ENCODE measurements at regions not wholly inside any gene's neighbourhood (a gene's known extent, or its start where the extent isn't known, plus 50 kb on each side); places are given as distances from the start of the nearest gene placed in this dataset.
"Not testable (repeated sequence)": the region's sequence is repeated elsewhere in the genome, so short reads cannot be mapped to it uniquely, and the experiment has no call there.

DNA sequence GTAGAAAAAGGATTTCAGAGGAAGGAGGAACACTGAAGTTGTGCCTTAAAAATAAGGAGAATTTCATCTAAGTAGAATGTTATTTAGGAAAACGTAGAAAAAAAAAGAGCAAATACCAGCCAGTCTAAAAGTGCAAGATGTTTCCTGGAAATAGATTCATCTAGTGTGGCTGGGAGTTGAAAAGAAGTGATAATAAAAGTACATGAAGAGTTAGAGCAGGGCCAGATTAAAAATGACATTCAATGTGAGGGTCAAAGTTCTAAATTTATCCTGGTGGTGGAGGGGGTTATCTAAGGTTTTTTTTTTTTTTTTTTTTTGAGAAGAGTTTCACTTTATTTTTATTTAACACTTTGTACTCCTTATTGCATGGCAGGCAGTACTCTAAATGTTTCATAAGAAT lies 289.3 kb downstream of the MDFIC start:
- CTCF ChIA-PET, result no interaction called here
- H3K27ac Mint-ChIP-seq, result no peak overlapping the region
- no peaks in the 10 kb centered on the region for H3K27me3 Mint-ChIP-seq
- H3K36me3 Mint-ChIP-seq (ENCODE audit: low read depth), result peaks cover 5% of the 10 kb centered on the region
- POLR2A ChIA-PET, result no interaction called here
- H3K4me1 Mint-ChIP-seq, result peaks cover 3% of the 10 kb centered on the region
- H3K9me3 Mint-ChIP-seq, result peaks cover 9% of the 10 kb centered on the region
- H3K4me3 Mint-ChIP-seq, result no peak overlapping the region
- DNase-seq, result no peak

GRCh38 chr7:115210552-115210951 lies 288.7 kb downstream of the MDFIC start:
- Mint-ChIP-seq H3K9me3 (peaks cover 11% of the 10 kb centered on the region), H3K4me3 (no peak overlapping the region), H3K36me3 (ENCODE audit: low read depth) (peaks cover 5% of the 10 kb centered on the region), H3K27me3 (no peaks in the 10 kb centered on the region), H3K27ac (no peak overlapping the region), H3K4me1 (peaks cover 3% of the 10 kb centered on the region)
- DNase-seq, result no peak
- ChIA-PET CTCF (no interaction called here), POLR2A (no interaction called here)

GRCh38 chr7:115208710-115209560 lies 287.0 kb downstream of the MDFIC start:
- ChIA-PET CTCF (no interaction called here), POLR2A (no interaction called here)
- Mint-ChIP-seq H3K27ac (no peak overlapping the region), H3K4me3 (no peak overlapping the region), H3K4me1 (peaks cover 3% of the 10 kb centered on the region), H3K27me3 (no peaks in the 10 kb centered on the region), H3K36me3 (ENCODE audit: low read depth) (peaks cover 5% of the 10 kb centered on the region), H3K9me3 (peaks cover 14% of the 10 kb centered on the region)
- DNase-seq, result no peak

GRCh38 chr7:115206374-115206773 lies 284.5 kb downstream of the MDFIC start:
- H3K4me3 Mint-ChIP-seq; H3K27me3 Mint-ChIP-seq; H3K36me3 Mint-ChIP-seq (ENCODE audit: low read depth); CTCF ChIA-PET; POLR2A ChIA-PET; H3K27ac Mint-ChIP-seq; DNase-seq; H3K4me1 Mint-ChIP-seq: not testable (repeated sequence)
- H3K9me3 Mint-ChIP-seq, result peaks cover 14% of the 10 kb centered on the region

DNA sequence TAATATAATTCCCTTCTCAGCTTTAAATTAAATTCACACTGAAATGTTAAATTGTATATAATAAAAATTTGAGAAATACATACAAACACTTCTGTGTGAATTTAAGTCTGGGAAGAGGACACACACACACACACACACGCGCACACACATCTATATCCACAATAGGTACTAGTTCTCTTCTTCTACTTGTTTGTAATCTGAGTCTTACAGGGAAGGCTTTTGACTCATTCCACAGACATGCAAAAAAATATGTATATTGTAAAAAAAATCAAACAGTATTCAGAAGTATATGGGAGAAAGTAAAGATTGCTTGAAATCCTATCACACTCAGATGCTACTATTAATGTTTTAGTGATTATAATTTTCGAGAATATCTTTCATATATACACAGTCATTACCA lies 276.2 kb downstream of the MDFIC start:
- no peaks in the 10 kb centered on the region for H3K9me3 Mint-ChIP-seq
- ChIA-PET CTCF (no interaction called here), POLR2A (no interaction called here)
- H3K36me3 Mint-ChIP-seq (ENCODE audit: low read depth), result no peaks in the 10 kb centered on the region
- no peak overlapping the region for H3K27ac Mint-ChIP-seq
- H3K27me3 Mint-ChIP-seq, result no peaks in the 10 kb centered on the region
- no peaks in the 10 kb centered on the region for H3K4me1 Mint-ChIP-seq
- no peak overlapping the region for H3K4me3 Mint-ChIP-seq
- no peak for DNase-seq

- CTCF ChIA-PET, result no interaction called here
- DNase-seq, result no peak
- no peaks in the 10 kb centered on the region for H3K36me3 Mint-ChIP-seq (ENCODE audit: low read depth)
- POLR2A ChIA-PET, result no interaction called here
- H3K9me3 Mint-ChIP-seq, result no peaks in the 10 kb centered on the region
- H3K4me1 Mint-ChIP-seq, result no peaks in the 10 kb centered on the region
- H3K27me3 Mint-ChIP-seq, result no peaks in the 10 kb centered on the region
- H3K27ac Mint-ChIP-seq, result no peak overlapping the region
- H3K4me3 Mint-ChIP-seq, result no peak overlapping the region
Observed at GRCh38 chr7:115195208-115195607, 273.3 kb downstream of the MDFIC start.

DNA sequence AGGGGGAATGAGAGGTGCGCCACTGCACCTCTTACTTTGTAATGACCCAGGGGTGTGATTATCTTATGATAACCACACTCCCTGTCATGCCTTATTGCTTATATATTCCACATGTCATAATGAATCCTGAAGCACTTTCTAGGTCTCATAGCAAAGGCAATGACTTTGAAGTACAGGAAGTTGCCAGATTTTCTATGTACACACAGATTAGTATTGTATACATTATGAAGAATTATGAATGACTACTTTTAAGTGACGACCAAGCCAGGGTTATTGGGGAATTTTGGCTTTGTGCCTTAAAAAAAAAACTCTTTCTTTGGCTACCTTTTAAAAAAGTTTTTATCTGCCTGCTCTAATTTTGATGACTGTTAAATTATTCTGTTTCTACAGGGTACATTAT lies 269.6 kb downstream of the MDFIC start:
- no peak overlapping the region for H3K4me3 Mint-ChIP-seq
- no peaks in the 10 kb centered on the region for H3K9me3 Mint-ChIP-seq
- H3K27ac Mint-ChIP-seq, result no peak overlapping the region
- H3K36me3 Mint-ChIP-seq (ENCODE audit: low read depth), result no peaks in the 10 kb centered on the region
- CTCF ChIA-PET, result no interaction called here
- no peaks in the 10 kb centered on the region for H3K4me1 Mint-ChIP-seq
- no peak for DNase-seq
- POLR2A ChIA-PET, result no interaction called here
- H3K27me3 Mint-ChIP-seq, result no peaks in the 10 kb centered on the region

GRCh38 chr7:115183431-115184057 lies 261.6 kb downstream of the MDFIC start:
- DNase-seq, result no peak
- no peaks in the 10 kb centered on the region for H3K9me3 Mint-ChIP-seq
- H3K27ac Mint-ChIP-seq, result no peak overlapping the region
- peaks cover 14% of the 10 kb centered on the region for H3K4me1 Mint-ChIP-seq
- ChIA-PET POLR2A (no interaction called here), CTCF (no interaction called here)
- no peaks in the 10 kb centered on the region for H3K27me3 Mint-ChIP-seq
- H3K4me3 Mint-ChIP-seq, result no peak overlapping the region
- no peaks in the 10 kb centered on the region for H3K36me3 Mint-ChIP-seq (ENCODE audit: low read depth)

GRCh38 chr7:115178835-115179234 lies 256.9 kb downstream of the MDFIC start:
- H3K4me1 Mint-ChIP-seq, result peaks cover 8% of the 10 kb centered on the region
- H3K4me3 Mint-ChIP-seq, result no peak overlapping the region
- ChIA-PET POLR2A (no interaction called here), CTCF (no interaction called here)
- no peaks in the 10 kb centered on the region for H3K27me3 Mint-ChIP-seq
- peaks cover 2% of the 10 kb centered on the region for H3K9me3 Mint-ChIP-seq
- no peak overlapping the region for H3K27ac Mint-ChIP-seq
- no peaks in the 10 kb centered on the region for H3K36me3 Mint-ChIP-seq (ENCODE audit: low read depth)
- no peak for DNase-seq

- Mint-ChIP-seq H3K9me3 (peaks cover 4% of the 10 kb centered on the region), H3K36me3 (ENCODE audit: low read depth) (no peaks in the 10 kb centered on the region), H3K27ac (no peak overlapping the region), H3K4me1 (no peaks in the 10 kb centered on the region), H3K27me3 (no peaks in the 10 kb centered on the region), H3K4me3 (no peak overlapping the region)
- ChIA-PET POLR2A (no interaction called here), CTCF (no interaction called here)
- no peak for DNase-seq
Observed at GRCh38 chr7:115177823-115178222, 255.9 kb downstream of the MDFIC start.

DNA sequence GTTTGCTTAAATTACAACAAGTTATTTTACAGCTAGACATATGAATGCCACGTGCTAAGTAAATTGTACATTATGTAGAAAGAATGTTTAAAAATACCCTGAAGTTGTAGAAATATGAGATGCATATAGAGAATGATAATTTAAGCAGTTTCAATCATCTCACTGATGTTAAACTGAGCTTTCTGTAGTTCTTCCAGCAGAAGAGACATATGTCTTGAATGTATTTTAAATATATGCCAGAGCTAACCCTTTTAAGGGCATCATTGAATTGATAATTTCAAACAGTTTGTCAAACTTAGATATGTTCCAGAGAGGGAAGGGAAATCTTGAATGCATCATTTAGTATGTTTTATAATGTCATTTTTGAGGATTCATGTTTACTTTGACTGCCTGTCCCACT lies 255.2 kb downstream of the MDFIC start:
- CTCF ChIA-PET, result no interaction called here
- Mint-ChIP-seq H3K36me3 (ENCODE audit: low read depth) (no peaks in the 10 kb centered on the region), H3K27me3 (no peaks in the 10 kb centered on the region)

DNA sequence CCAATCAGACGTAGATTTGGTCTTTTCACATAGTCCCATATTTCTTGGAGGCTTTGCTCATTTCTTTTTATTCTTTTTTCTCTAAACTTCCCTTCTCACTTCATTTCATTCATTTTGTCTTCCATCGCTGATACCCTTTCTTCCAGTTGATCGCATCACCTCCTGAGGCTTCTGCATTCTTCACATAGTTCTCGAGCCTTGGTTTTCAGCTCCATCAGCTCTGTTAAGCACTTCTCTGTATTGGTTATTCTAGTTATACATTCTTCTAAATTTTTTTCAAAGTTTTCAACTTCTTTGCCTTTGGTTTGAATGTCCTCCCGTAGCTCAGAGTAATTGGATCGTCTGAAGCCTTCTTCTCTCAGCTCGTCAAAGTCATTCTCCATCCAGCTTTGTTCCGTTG lies 250.5 kb downstream of the MDFIC start:
- H3K27ac Mint-ChIP-seq; H3K4me3 Mint-ChIP-seq; CTCF ChIA-PET; H3K4me1 Mint-ChIP-seq; H3K9me3 Mint-ChIP-seq; H3K27me3 Mint-ChIP-seq; H3K36me3 Mint-ChIP-seq (ENCODE audit: low read depth); POLR2A ChIA-PET; DNase-seq: not testable (repeated sequence)

More for the DNA sequence above, 255.2 kb downstream of the MDFIC start:
- Mint-ChIP-seq H3K4me3 (no peak overlapping the region), H3K4me1 (no peaks in the 10 kb centered on the region), H3K9me3 (peaks cover 6% of the 10 kb centered on the region), H3K27ac (no peak overlapping the region)
- POLR2A ChIA-PET, result no interaction called here
- DNase-seq, result no peak

DNA sequence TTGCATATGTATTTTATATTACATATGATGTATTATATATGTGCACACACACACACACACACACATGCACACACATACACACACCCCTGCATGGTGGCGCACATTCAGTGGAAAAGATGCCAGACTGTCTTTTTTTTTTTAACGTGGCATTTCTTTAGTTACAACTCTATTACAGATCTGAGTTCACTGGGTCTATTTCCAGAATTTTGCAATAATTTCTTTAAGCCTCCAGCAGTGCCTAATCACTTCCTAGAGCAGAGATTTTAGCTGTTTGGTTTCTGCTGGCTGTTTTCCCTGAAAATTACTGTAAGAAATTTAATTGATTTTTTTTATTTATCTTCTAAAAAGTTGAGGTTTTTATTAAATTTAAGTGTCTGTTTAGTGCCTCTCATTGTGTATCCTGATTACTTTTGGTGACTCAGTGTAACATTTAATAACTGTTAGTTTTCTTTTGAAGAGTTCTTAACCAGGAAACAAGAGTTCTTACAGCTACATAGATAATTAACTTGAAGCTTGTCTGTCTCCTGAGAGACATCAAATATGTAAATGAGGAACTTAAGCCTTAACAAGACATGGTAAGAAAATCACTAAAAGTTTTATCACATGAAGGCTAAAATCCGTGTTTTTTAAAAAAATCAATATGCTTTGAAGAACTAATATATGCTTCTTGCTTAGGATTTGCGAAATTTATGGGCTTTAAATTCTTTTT lies 232.0 kb downstream of the MDFIC start:
- Mint-ChIP-seq H3K4me1 (no peaks in the 10 kb centered on the region), H3K36me3 (ENCODE audit: low read depth) (no peaks in the 10 kb centered on the region), H3K27ac (no peak overlapping the region), H3K9me3 (no peaks in the 10 kb centered on the region), H3K27me3 (no peaks in the 10 kb centered on the region), H3K4me3 (no peak overlapping the region)
- DNase-seq, result no peak
- CTCF ChIA-PET, result interaction anchor here (0.7 kb wide), 1 partner anchor 286 kb away, joined by 3 read pairs; no protein-coding TSS in a partner anchor
- POLR2A ChIA-PET, result no interaction called here

- H3K9me3 Mint-ChIP-seq, result no peaks in the 10 kb centered on the region
- POLR2A ChIA-PET, result no interaction called here
- no peaks in the 10 kb centered on the region for H3K36me3 Mint-ChIP-seq (ENCODE audit: low read depth)
- H3K4me1 Mint-ChIP-seq, result no peaks in the 10 kb centered on the region
- H3K27ac Mint-ChIP-seq, result no peak overlapping the region
- no peak for DNase-seq
- H3K4me3 Mint-ChIP-seq, result no peak overlapping the region
- no peaks in the 10 kb centered on the region for H3K27me3 Mint-ChIP-seq
- CTCF ChIA-PET, result no interaction called here
Observed at GRCh38 chr7:115153176-115153575, 231.3 kb downstream of the MDFIC start.
